ENCODE measurements at regions not wholly inside any gene's neighbourhood (a gene's known extent, or its start where the extent isn't known, plus 50 kb on each side); places are given as distances from the start of the nearest gene placed in this dataset.

- Mint-ChIP-seq H3K27me3 (ENCODE audit: low read depth) (peaks cover 5% of the 10 kb centered on the region; the same call in 1 of the 2 replicates), H3K4me3 (no peak overlapping the region), H3K36me3 (0 out of 2 replicates have a peak, but pooled peaks cover 3% of the 10 kb centered on the region), H3K27ac (no peak overlapping the region), H3K9me3 (peaks cover 7% of the 10 kb centered on the region), H3K4me1 (no peaks in the 10 kb centered on the region; the same call in 1 of the 2 replicates)
- ATAC-seq = no peak
- CTCF ChIA-PET = no interaction called here
- POLR2A ChIA-PET = no interaction called here
- DNase-seq (ENCODE audit: low spot score) = no peak
- TF ChIP-seq ZNF396 (CRISPR knock-in tag; IDR thresholded peaks at IDR 0.05; ENCODE audit: borderline replicate concordance) (no peak), ZNF232 (CRISPR knock-in tag; IDR thresholded peaks at IDR 0.05) (no peak), ATF2 (CRISPR knock-in tag; IDR thresholded peaks at IDR 0.05; ENCODE audit: borderline replicate concordance, low read depth) (no peak), PRRX2 (CRISPR knock-in tag; IDR thresholded peaks at IDR 0.05) (no peak), NFYB (CRISPR knock-in tag; conservative IDR thresholded peaks at IDR 0.05; ENCODE audit: low read depth) (no peak), ZNF532 (CRISPR knock-in tag; IDR thresholded peaks at IDR 0.05; ENCODE audit: borderline replicate concordance) (no peak), SP1 (CRISPR knock-in tag; conservative IDR thresholded peaks at IDR 0.05) (no peak)
Measured at GRCh38 chr13:95357875-95358274, 56.6 kb upstream of the ABCC4 start.

- ChIA-PET CTCF (interaction anchor here (0.6 kb wide), 1 partner anchor 301 kb away, joined by 3 read pairs; no protein-coding TSS in a partner anchor), POLR2A (no interaction called here)
- Mint-ChIP-seq H3K36me3 (peaks cover 6% of the 10 kb centered on the region; the same call in 1 of the 2 replicates), H3K4me1 (no peaks in the 10 kb centered on the region), H3K27ac (no peak overlapping the region), H3K9me3 (peaks cover 11% of the 10 kb centered on the region), H3K4me3 (no peak overlapping the region), H3K27me3 (ENCODE audit: low read depth) (peaks cover 5% of the 10 kb centered on the region; the same call in 1 of the 2 replicates)
- ATAC-seq (no peak), DNase-seq (ENCODE audit: low spot score) (no peak)
- TF ChIP-seq JAZF1 (CRISPR knock-in tag; IDR thresholded peaks at IDR 0.05) (no peak), ETV6 (CRISPR knock-in tag; IDR thresholded peaks at IDR 0.05) (no peak), AFF4 (CRISPR knock-in tag; IDR thresholded peaks at IDR 0.05; ENCODE audit: borderline replicate concordance) (no peak), NR2C2 (CRISPR knock-in tag; IDR thresholded peaks at IDR 0.05) (no peak), ZNF416 (CRISPR knock-in tag; IDR thresholded peaks at IDR 0.05) (no peak), MXD4 (CRISPR knock-in tag; IDR thresholded peaks at IDR 0.05; ENCODE audit: borderline replicate concordance) (no peak), IRF2 (CRISPR knock-in tag; IDR thresholded peaks at IDR 0.05; ENCODE audit: borderline replicate concordance, low read depth) (no peak), ZBTB43 (CRISPR knock-in tag; IDR thresholded peaks at IDR 0.05) (no peak), ZNF281 (CRISPR knock-in tag; IDR thresholded peaks at IDR 0.05) (no peak), FOXP1 (CRISPR knock-in tag; IDR thresholded peaks at IDR 0.05; ENCODE audit: borderline replicate concordance) (no peak), ZNF423 (CRISPR knock-in tag; IDR thresholded peaks at IDR 0.05) (no peak), SMAD3 (CRISPR knock-in tag; IDR thresholded peaks at IDR 0.05; ENCODE audit: borderline replicate concordance) (no peak), FOXP4 (CRISPR knock-in tag; IDR thresholded peaks at IDR 0.05) (no peak)
Measured at GRCh38 chr13:95360052-95360451, 58.8 kb upstream of the ABCC4 start.
